ENCODE measurements at regions not wholly inside any gene's neighbourhood (a gene's known extent, or its start where the extent isn't known, plus 50 kb on each side); places are given as distances from the start of the nearest gene placed in this dataset.
A peak's percentile ranks its signal among the peaks of the same experiment; 100 is the strongest.

DNA sequence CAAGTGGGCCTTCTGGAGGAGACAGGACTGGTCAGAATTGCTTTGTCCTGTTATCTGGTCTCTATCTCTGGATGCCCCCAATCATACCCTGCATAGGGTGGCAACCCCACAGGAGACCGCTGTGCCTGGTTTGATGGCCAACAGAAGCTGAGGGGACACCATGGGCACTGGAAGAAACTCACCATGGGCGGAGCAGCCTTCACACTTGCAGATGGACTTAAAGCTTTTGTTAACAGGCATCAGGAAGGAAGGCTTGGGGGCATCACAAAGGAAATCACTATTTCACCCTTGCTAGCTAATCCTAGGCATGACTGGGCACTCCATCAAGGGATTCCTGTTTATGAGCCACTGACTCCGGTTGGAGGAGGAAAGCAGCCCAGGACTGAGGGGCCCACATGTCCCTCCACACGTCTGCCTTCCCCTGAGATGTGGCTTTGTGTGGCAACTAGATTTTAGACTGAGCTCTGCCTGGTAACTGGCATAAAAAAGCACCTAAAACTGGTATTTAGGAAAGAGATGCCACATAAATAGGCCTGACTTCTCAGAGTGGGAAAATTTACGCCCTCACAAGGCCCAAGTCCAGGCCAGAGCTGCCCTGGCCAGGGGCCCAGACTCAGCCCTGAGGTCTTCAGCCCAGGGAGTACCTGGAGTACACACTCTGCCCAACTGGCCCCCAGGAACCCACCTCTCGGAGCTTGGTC is 57.0 kb upstream of the LYVE1 start:
- Mint-ChIP-seq H3K9me3 (no peaks in the 10 kb centered on the region), H3K36me3 (no peaks in the 10 kb centered on the region), H3K4me1 (peaks cover 69% of the 10 kb centered on the region), H3K4me3 (no peak overlapping the region), H3K27ac (peak overlapping the region; percentile 93), H3K27me3 (no peaks in the 10 kb centered on the region)
- no peak for ATAC-seq

DNA sequence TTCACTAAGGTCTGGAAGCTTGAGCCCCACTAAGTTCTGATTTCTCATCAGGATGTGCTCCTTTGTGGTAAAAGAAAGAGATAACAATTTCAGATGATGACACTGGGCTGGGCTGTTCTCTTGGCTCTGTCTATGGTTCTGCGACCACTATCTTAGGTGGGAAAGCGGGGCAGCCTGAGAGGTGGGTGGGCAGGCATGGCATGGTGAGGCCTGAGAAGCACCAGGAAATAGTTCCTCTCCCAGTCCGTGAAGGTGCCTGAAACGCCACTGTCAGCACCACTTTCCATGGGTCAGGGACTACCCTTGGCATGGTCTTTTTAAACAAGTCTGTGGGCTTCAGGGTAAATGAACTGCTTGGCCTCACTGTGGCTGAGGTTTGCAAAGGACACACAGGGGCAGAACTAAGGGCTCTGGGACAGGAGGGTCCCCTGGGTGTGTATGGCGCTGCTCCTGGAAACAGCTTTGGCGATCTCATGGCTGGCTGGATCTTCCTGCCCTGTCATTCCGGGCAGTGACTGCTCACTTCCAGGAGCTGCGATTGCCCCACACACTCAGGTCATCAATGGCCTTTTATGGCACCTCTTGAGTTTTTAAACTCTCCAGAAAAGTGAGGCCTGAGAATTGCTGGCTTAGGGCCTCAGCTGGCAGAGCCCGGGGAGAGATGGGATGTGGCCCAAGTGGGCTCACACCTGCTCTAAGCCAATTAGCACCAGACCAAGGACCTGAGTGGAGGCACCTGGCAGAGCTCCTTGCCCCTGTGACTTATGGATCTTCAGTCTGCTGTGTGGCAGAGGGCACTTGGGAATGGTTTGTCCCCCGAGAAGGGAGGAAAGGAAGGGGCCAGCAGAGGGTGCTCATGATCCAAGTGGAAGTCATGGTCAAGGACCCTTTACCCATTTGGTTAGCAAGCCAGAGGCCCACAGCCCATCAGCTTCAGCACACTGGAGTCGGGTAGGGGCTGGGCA is 55.6 kb upstream of the LYVE1 start:
- Mint-ChIP-seq H3K4me3 (no peak overlapping the region), H3K27me3 (no peaks in the 10 kb centered on the region), H3K27ac (peak overlapping the region; percentile 93), H3K4me1 (peaks cover 56% of the 10 kb centered on the region), H3K9me3 (no peaks in the 10 kb centered on the region), H3K36me3 (no peaks in the 10 kb centered on the region)
- no peak for ATAC-seq

DNA sequence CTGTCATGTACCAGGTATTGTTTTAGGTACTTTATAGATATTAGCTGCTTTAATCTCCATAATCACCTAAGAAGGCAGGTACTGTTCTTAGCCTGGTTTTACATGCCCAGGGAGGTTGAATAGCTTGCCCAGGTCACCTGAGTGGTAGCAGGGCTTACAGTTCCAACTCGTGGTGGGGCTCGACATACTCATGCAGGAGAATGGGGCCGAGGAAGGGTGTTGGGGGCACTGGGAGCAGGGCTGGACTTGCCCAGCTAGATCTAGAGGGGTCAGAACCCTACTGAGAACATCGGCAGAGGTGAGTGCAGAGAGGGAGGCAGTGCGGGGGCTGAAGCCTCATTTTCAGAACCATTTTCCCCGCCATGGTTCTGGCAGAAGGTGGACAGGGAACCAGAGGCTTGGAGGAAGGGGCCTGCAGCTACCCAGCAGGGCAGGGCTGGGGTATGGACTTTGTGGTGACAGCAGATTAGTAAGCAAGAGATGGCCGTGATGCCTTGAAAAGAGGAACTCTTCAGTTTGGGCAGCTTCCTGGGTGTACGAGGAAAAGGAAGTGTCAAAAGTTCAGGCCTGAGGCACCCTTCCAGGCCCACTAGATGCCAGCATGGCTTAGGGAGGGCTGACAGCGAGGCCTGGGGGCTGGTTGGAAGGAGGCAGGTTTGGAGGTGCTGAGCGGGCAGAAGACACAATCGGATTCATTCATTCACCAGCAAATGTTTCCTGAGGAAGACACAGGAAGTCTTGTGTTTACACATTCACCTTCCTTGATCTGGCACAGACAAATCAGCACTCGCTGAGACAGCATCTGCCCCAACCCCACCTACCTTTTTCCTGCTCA is 54.7 kb upstream of the LYVE1 start:
- Mint-ChIP-seq H3K9me3 (no peaks in the 10 kb centered on the region), H3K27ac (peak overlapping the region; percentile 93), H3K4me3 (peak overlapping the region; percentile 3), H3K36me3 (no peaks in the 10 kb centered on the region), H3K27me3 (no peaks in the 10 kb centered on the region), H3K4me1 (peaks cover 53% of the 10 kb centered on the region)
- peak; percentile 87 for ATAC-seq

DNA sequence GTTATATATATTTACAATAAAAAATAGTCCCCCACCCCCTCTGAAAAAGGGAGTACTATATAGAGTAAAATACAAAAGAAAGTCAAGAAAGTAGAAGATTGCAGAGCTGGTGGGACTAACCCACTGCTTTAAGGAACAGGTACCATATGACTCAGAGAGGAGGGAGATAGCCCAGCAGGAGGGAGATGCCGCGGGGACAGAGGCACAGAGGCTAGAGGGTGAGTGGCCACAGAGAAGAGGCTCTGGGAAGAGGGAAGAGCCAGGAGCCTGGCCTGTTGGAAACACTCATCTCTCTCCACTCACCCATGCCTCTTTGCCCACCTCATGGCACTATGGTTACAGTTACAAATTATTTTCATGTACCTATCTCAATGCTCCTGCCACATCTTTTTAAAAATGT is 53.6 kb upstream of the LYVE1 start:
- H3K9me3 Mint-ChIP-seq, result no peaks in the 10 kb centered on the region
- H3K27me3 Mint-ChIP-seq, result no peaks in the 10 kb centered on the region
- no peak overlapping the region for H3K4me3 Mint-ChIP-seq
- H3K4me1 Mint-ChIP-seq, result peaks cover 62% of the 10 kb centered on the region
- peak overlapping the region; percentile 17 for H3K27ac Mint-ChIP-seq
- ATAC-seq, result no peak
- H3K36me3 Mint-ChIP-seq, result no peaks in the 10 kb centered on the region

DNA sequence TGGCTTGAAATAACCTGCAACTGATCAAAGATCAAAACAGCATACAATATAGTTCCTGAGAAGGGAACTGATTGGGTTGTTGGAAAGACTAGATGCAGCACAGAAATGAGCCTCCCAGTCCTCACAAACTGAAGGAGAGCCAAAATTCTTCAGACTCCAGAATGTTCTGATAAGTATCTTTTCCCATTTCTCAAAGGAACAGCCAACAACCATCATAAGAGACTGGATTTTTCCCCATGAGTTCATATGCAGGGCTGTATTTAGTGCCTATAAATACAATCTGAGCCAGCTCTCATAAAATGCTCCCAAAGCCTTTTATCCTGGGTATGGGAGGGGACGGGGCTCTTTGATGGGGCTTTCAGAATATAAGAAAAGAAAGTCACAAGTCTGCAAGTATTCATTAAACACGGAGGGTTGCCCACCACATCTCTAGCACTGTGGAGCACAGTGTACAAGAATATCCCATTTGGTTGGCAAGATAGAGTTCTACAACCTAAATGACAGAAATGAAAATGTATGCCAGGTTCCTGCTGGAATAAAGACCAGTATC is 50.7 kb upstream of the LYVE1 start:
- H3K4me1 Mint-ChIP-seq, result peaks cover 48% of the 10 kb centered on the region
- H3K4me3 Mint-ChIP-seq, result no peak overlapping the region
- H3K9me3 Mint-ChIP-seq, result no peaks in the 10 kb centered on the region
- no peaks in the 10 kb centered on the region for H3K27me3 Mint-ChIP-seq
- H3K27ac Mint-ChIP-seq, result no peak overlapping the region
- no peak for ATAC-seq
- no peaks in the 10 kb centered on the region for H3K36me3 Mint-ChIP-seq

DNA sequence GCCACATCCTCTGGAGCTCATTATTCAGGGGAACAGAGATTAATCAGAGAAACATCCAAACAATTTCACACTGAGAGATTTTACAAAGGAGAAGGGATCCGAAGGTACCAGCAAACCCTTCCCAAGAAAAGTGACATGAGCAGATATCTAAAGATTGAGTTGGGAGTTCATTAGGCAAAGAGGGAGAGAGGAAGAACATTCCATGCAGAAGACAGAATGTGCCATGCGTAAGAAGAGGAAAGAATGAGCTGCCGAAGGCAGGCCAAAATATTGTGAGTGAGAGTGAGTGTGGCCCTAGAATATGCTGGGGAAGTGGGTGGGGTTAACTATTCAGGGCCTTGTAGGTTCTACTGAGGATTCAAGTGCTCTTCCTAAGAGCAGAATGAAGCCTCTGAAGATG is 50.0 kb upstream of the LYVE1 start:
- no peaks in the 10 kb centered on the region for H3K9me3 Mint-ChIP-seq
- no peak overlapping the region for H3K4me3 Mint-ChIP-seq
- peak overlapping the region; percentile 58 for H3K27ac Mint-ChIP-seq
- no peak for ATAC-seq
- no peaks in the 10 kb centered on the region for H3K27me3 Mint-ChIP-seq
- no peaks in the 10 kb centered on the region for H3K36me3 Mint-ChIP-seq
- peaks cover 47% of the 10 kb centered on the region for H3K4me1 Mint-ChIP-seq
